Effector memory CD4-positive, alpha-beta T cell (primary cell): ENCODE measurements at regions not wholly inside any gene's neighbourhood (a gene's known extent, or its start where the extent isn't known, plus 50 kb on each side); places are given as distances from the start of the nearest gene placed in this dataset.

Experiments used
- DNase-seq, 3 donors: peaks; one replicate each; pipeline ENCODE4 v3.0.0-alpha.2; 2020
- H3K27ac ChIP-seq: 2 replicates; pipeline ENCODE4 v1.7.0; 2013; ENCODE audit warnings: mild to moderate bottlenecking, low read length, moderate library complexity; ENCODE audit not compliant: insufficient read depth, poor library complexity, severe bottlenecking
- H3K27me3 ChIP-seq: replicated peaks from 2 replicates; pipeline ENCODE4 v1.7.0; 2013; ENCODE audit warnings: mild to moderate bottlenecking, low read length; ENCODE audit not compliant: insufficient read depth, control insufficient read depth, poor library complexity, severe bottlenecking
- H3K36me3 ChIP-seq: 2 replicates; pipeline ENCODE4 v1.7.0; 2013; ENCODE audit warnings: mild to moderate bottlenecking, low read length, moderate library complexity; ENCODE audit not compliant: control insufficient read depth, insufficient read depth
- H3K4me1 ChIP-seq: 2 replicates; pipeline ENCODE4 v1.7.0; 2013; ENCODE audit warnings: low read length, mild to moderate bottlenecking; ENCODE audit not compliant: control insufficient read depth, insufficient read depth, poor library complexity, severe bottlenecking
- H3K4me3 ChIP-seq: 2 replicates; pipeline ENCODE4 v1.7.0; 2013; ENCODE audit warnings: low read length, low read depth, mild to moderate bottlenecking; ENCODE audit not compliant: insufficient read depth, poor library complexity, severe bottlenecking
- H3K9me3 ChIP-seq: 2 replicates; pipeline ENCODE4 v1.7.0; 2013; ENCODE audit warnings: mild to moderate bottlenecking, low read length, moderate library complexity; ENCODE audit not compliant: control insufficient read depth

DNA sequence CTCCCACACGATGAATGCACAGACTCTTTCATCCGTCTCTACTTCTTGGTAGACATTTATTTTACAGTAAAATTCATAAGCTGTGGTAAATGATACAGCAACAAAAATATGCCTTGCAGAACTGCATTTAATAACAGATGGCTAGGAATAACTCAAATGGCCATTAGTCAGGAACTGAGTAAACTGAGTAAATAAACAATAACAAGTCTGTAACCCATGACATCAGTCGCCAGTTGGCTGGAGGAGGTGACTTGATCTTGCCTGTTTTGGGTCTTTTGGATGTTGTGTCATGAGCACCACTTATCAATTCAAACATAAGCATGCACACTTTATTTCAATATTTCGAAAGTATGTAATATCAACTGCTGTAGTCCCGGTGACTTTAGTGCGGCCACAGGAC is 632.6 kb upstream of the ARGLU1 start:
- H3K4me3 ChIP-seq = no peak overlapping the region
- H3K27ac ChIP-seq = no peak overlapping the region
- no peaks in the 10 kb centered on the region for H3K4me1 ChIP-seq
- H3K9me3 ChIP-seq = no peaks in the 10 kb centered on the region
- no peaks in the 10 kb centered on the region for H3K27me3 ChIP-seq
- H3K36me3 ChIP-seq = no peaks in the 10 kb centered on the region
- DNase-seq = no peak

GRCh38 chr13:107192289-107192688 is 624.4 kb upstream of the ARGLU1 start:
- Histone ChIP-seq H3K4me3 (no peak overlapping the region), H3K4me1 (no peaks in the 10 kb centered on the region), H3K27me3 (no peaks in the 10 kb centered on the region), H3K36me3 (no peaks in the 10 kb centered on the region), H3K27ac (no peak overlapping the region), H3K9me3 (no peaks in the 10 kb centered on the region)
- no peak for DNase-seq

- Histone ChIP-seq H3K4me1 (no peaks in the 10 kb centered on the region), H3K27ac (no peak overlapping the region), H3K36me3 (no peaks in the 10 kb centered on the region), H3K27me3 (no peaks in the 10 kb centered on the region), H3K9me3 (no peaks in the 10 kb centered on the region), H3K4me3 (no peak overlapping the region)
- no peak for DNase-seq
Observed at GRCh38 chr13:107190065-107190464, 622.1 kb upstream of the ARGLU1 start.

DNA sequence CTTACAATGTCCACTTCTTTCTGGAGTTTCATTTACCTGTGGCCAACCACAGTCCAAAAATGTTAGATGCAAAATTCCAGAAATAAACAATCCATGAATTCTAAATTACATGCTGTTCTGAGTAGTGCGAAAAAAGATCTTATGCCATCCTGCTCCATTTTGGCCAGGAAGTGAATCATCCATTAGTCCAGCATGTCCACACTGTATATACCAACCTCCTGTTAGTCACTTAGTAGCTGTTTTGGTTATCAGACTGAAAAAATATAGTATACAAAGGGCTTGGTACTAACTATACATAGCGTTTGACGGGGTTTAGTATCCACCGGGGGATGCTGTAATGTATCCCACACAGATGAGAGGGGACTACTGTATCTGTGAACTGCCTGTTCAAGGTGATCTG is 618.0 kb upstream of the ARGLU1 start:
- H3K36me3 ChIP-seq = no peaks in the 10 kb centered on the region
- H3K9me3 ChIP-seq = no peaks in the 10 kb centered on the region
- H3K27me3 ChIP-seq = no peaks in the 10 kb centered on the region
- H3K27ac ChIP-seq = no peak overlapping the region
- H3K4me3 ChIP-seq = no peak overlapping the region
- H3K4me1 ChIP-seq = no peaks in the 10 kb centered on the region
- no peak for DNase-seq

DNA sequence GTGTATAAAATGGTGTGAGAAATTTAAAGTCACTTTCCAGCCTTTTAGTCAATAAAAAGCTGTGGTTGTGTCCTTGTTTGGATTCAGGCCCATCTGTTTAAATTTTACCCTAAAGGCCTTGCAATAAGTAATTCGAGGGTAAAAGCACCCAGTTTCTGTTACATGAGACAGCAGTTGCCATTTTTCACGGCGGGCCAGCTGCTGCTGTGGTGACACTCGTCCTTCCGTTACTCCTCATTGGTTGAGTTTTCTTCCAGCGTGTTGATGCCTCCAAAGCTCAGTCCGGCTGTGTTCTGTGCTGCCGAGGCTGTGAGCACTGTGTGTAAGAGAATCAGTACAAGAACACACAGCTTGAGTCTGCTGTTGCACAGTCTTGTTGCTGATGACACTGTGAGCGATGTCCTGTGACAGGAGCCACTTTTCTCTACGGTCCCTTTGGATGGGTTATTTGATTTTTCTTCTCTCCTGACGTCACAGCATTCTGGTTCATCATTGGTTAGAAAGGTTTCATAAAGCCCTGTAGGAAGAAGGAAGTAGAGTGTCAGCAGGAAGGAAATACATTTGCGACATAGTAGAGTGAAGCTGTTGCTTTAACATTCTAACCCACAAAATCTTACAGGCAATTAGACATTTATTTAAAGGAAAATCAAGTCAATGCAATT is 602.5 kb upstream of the ARGLU1 start:
- Histone ChIP-seq H3K4me1 (no peaks in the 10 kb centered on the region), H3K27me3 (no peaks in the 10 kb centered on the region), H3K27ac (no peak overlapping the region), H3K36me3 (no peaks in the 10 kb centered on the region), H3K4me3 (no peak overlapping the region), H3K9me3 (no peaks in the 10 kb centered on the region)
- DNase-seq = no peak

GRCh38 chr13:107157271-107157670 is 589.3 kb upstream of the ARGLU1 start:
- no peak for DNase-seq
- H3K27ac ChIP-seq = no peak overlapping the region
- H3K9me3 ChIP-seq = no peaks in the 10 kb centered on the region
- H3K4me1 ChIP-seq = no peaks in the 10 kb centered on the region
- H3K27me3 ChIP-seq = no peaks in the 10 kb centered on the region
- no peaks in the 10 kb centered on the region for H3K36me3 ChIP-seq
- no peak overlapping the region for H3K4me3 ChIP-seq

DNA sequence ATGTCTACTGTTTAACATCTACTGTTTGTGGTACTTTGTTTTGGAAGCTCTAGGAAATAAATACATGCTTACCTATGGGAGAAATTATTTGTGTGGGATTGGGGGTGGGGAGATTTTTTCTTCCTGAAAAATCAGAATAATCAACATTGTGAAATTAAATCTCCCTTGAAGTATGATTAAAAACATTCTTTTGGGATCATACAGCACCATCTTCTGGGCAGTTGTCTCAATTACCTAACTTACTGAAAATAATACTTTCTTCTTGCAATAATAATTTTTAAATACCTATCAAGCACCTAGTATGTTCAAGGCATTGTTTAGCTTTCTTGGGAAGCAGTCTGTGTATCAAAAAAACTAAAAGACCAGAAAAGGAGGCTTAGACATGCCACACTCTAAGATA is 576.5 kb upstream of the ARGLU1 start:
- H3K9me3 ChIP-seq = no peaks in the 10 kb centered on the region
- H3K27me3 ChIP-seq = no peaks in the 10 kb centered on the region
- DNase-seq = no peak
- no peaks in the 10 kb centered on the region for H3K4me1 ChIP-seq
- H3K4me3 ChIP-seq = no peak overlapping the region
- H3K36me3 ChIP-seq = no peaks in the 10 kb centered on the region
- no peak overlapping the region for H3K27ac ChIP-seq

- Histone ChIP-seq H3K4me3 (no peak overlapping the region), H3K4me1 (no peaks in the 10 kb centered on the region), H3K36me3 (no peaks in the 10 kb centered on the region), H3K27ac (no peak overlapping the region), H3K9me3 (no peaks in the 10 kb centered on the region), H3K27me3 (no peaks in the 10 kb centered on the region)
- no peak for DNase-seq
Observed at GRCh38 chr13:107141767-107142166, 573.8 kb upstream of the ARGLU1 start.

DNA sequence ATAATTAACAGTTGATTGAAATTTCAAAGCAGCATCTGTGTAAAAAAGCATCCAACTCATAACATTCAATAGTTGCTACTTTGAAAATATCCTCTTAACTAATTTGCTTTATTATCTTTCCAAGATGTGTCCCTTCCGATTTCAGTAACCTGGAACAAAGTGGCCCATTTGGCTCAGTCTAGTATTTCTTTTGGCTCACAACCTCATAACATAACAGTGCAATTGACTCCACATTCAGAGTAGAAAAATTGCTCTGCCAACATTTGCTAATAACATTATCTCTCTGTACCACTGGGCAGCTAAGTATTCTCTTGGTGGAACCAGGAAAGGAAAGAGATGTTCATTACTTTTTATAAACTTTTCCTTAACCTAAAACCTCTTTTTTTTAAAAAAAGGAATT is 571.1 kb upstream of the ARGLU1 start:
- H3K27me3 ChIP-seq = no peaks in the 10 kb centered on the region
- H3K4me1 ChIP-seq = no peaks in the 10 kb centered on the region
- H3K27ac ChIP-seq = no peak overlapping the region
- no peak for DNase-seq
- H3K36me3 ChIP-seq = no peaks in the 10 kb centered on the region
- H3K4me3 ChIP-seq = no peak overlapping the region
- no peaks in the 10 kb centered on the region for H3K9me3 ChIP-seq

- no peak for DNase-seq
- no peak overlapping the region for H3K4me3 ChIP-seq
- no peak overlapping the region for H3K27ac ChIP-seq
- no peaks in the 10 kb centered on the region for H3K27me3 ChIP-seq
- no peaks in the 10 kb centered on the region for H3K9me3 ChIP-seq
- H3K36me3 ChIP-seq = no peaks in the 10 kb centered on the region
- no peaks in the 10 kb centered on the region for H3K4me1 ChIP-seq
Observed at GRCh38 chr13:107138486-107138885, 570.5 kb upstream of the ARGLU1 start.
